T-helper 17 cell (primary cell): ENCODE measurements at regions not wholly inside any gene's neighbourhood (a gene's known extent, or its start where the extent isn't known, plus 50 kb on each side); places are given as distances from the start of the nearest gene placed in this dataset.

ENCODE experiments used
- ATAC-seq: fragments of 150-1000 bp; cut with Tn5 transposase; 2 replicates; pipeline ENCODE4 v1.10.0; 2021; ENCODE audit warnings: mild to moderate bottlenecking, moderate library complexity
- DNase-seq, 3 donors: peaks; one replicate each; pipeline versions ENCODE4 v3.0.0 to v3.0.0-alpha.2; 2020 to 2021
- H3K9me3 ChIP-seq: one replicate; pipeline ENCODE4 v1.7.0; 2013; ENCODE audit warnings: low read length, mild to moderate bottlenecking; ENCODE audit not compliant: control insufficient read depth, poor library complexity, severe bottlenecking
- H3K27ac Mint-ChIP-seq: one replicate; pipeline ENCODE4 v1.8.0; 2022; ENCODE audit warnings: mild to moderate bottlenecking, moderate library complexity, mixed read lengths
- H3K27me3 Mint-ChIP-seq: one replicate; pipeline ENCODE4 v1.8.0; 2022; ENCODE audit warnings: mixed read lengths
- H3K36me3 Mint-ChIP-seq: one replicate; pipeline ENCODE4 v1.8.0; 2022; ENCODE audit warnings: low read depth, mixed read lengths
- H3K4me1 Mint-ChIP-seq: one replicate; pipeline ENCODE4 v1.8.0; 2022; ENCODE audit warnings: mild to moderate bottlenecking, mixed read lengths
- H3K4me3 Mint-ChIP-seq: one replicate; pipeline ENCODE4 v1.8.0; 2022; ENCODE audit warnings: mild to moderate bottlenecking, moderate library complexity, mixed read lengths

DNA sequence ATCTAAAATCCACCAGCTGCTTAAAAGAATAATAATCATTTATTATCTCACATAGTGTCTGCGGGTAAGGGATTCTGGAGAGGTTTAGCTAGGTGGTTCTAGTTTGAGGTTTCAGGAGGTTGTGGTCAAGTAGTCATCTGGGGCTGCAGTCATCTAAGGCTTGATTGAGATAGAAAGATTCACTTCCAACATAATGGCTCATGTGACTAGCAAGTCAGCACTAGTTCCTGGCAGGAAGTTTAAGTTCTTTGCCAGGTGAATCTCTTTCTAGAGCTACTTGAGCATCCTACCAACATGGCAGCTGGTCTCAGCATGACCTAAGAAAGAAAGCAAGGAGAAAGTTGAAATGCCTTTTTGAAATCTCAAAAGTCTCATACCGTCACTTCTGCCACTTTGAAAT, 128.8 kb downstream of the EDN1 start:
- DNase-seq (no peak), ATAC-seq (no peak)
- H3K27ac Mint-ChIP-seq: no peak overlapping the region
- H3K27me3 Mint-ChIP-seq: peaks cover 19% of the 10 kb centered on the region
- H3K36me3 Mint-ChIP-seq: no peaks in the 10 kb centered on the region
- H3K9me3 ChIP-seq: no peaks in the 10 kb centered on the region
- no peak overlapping the region for H3K4me3 Mint-ChIP-seq
- no peaks in the 10 kb centered on the region for H3K4me1 Mint-ChIP-seq

- H3K9me3 ChIP-seq: no peaks in the 10 kb centered on the region
- H3K27me3 Mint-ChIP-seq: peaks cover 19% of the 10 kb centered on the region
- H3K4me1 Mint-ChIP-seq: no peaks in the 10 kb centered on the region
- H3K4me3 Mint-ChIP-seq: no peak overlapping the region
- ATAC-seq (no peak), DNase-seq (no peak)
- no peak overlapping the region for H3K27ac Mint-ChIP-seq
- H3K36me3 Mint-ChIP-seq: no peaks in the 10 kb centered on the region
These were observed 129.6 kb downstream of the EDN1 start for GRCh38 chr6:12419631-12420272.

DNA sequence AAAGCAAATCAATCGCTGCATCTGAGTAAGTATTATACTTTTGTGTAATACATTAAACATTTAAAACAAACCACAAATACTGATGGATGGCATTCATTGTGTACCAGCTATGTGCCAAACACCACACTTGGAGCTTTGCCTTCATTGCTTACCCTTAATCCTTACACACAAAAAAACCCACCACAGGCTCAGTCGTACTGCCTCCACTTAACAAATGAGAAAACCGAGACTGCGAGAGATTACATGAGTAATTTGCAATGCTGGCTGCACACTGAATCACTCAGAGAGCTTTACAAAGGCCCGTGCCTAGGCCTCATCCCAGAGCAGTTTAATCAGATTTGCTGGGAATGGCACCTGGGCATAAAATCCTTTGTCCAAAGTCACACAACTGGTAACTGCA, 130.5 kb downstream of the EDN1 start:
- no peaks in the 10 kb centered on the region for H3K9me3 ChIP-seq
- Mint-ChIP-seq H3K4me3 (no peak overlapping the region), H3K27ac (no peak overlapping the region), H3K27me3 (peaks cover 19% of the 10 kb centered on the region), H3K36me3 (no peaks in the 10 kb centered on the region), H3K4me1 (no peaks in the 10 kb centered on the region)
- DNase-seq: no peak
- no peak for ATAC-seq

- DNase-seq: no peak
- no peak overlapping the region for H3K4me3 Mint-ChIP-seq
- no peaks in the 10 kb centered on the region for H3K36me3 Mint-ChIP-seq
- H3K4me1 Mint-ChIP-seq: no peaks in the 10 kb centered on the region
- H3K27me3 Mint-ChIP-seq: peaks cover 24% of the 10 kb centered on the region
- ATAC-seq: no peak
- no peak overlapping the region for H3K27ac Mint-ChIP-seq
- no peaks in the 10 kb centered on the region for H3K9me3 ChIP-seq
These were observed 131.4 kb downstream of the EDN1 start for GRCh38 chr6:12421596-12421995.

DNA sequence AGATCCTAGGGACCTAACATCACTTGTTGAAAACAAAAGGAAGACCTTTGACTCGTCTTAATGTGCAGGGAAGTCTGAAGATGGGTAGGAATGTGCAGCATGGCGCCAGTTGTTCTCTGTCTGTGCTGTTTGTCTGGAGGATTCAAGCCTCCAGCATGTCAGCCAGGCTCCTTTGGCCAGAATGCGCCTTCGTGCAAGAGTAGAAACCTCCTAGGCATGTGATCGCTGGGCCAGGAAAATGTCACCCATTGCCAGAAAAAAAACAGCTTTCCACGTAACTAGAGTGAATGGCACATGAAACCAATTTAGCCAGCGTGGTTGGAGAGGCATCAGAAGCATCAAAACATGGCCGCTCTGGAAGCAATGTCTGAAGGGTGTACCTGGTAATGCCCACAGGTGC, 132.7 kb downstream of the EDN1 start:
- peaks cover 27% of the 10 kb centered on the region for H3K27me3 Mint-ChIP-seq
- no peak overlapping the region for H3K4me3 Mint-ChIP-seq
- ATAC-seq: no peak
- no peak for DNase-seq
- H3K36me3 Mint-ChIP-seq: no peaks in the 10 kb centered on the region
- no peaks in the 10 kb centered on the region for H3K9me3 ChIP-seq
- no peaks in the 10 kb centered on the region for H3K4me1 Mint-ChIP-seq
- no peak overlapping the region for H3K27ac Mint-ChIP-seq

GRCh38 chr6:12423832-12424231, 133.7 kb downstream of the EDN1 start:
- ATAC-seq: no peak
- H3K9me3 ChIP-seq: no peaks in the 10 kb centered on the region
- Mint-ChIP-seq H3K27ac (no peak overlapping the region), H3K4me3 (no peak overlapping the region), H3K36me3 (no peaks in the 10 kb centered on the region), H3K27me3 (peaks cover 27% of the 10 kb centered on the region), H3K4me1 (no peaks in the 10 kb centered on the region)
- no peak for DNase-seq

GRCh38 chr6:12426121-12426520, 136.0 kb downstream of the EDN1 start:
- no peak for DNase-seq
- Mint-ChIP-seq H3K4me3 (no peak overlapping the region), H3K4me1 (no peaks in the 10 kb centered on the region), H3K27me3 (peaks cover 24% of the 10 kb centered on the region), H3K36me3 (no peaks in the 10 kb centered on the region), H3K27ac (no peak overlapping the region)
- no peaks in the 10 kb centered on the region for H3K9me3 ChIP-seq
- ATAC-seq: no peak

DNA sequence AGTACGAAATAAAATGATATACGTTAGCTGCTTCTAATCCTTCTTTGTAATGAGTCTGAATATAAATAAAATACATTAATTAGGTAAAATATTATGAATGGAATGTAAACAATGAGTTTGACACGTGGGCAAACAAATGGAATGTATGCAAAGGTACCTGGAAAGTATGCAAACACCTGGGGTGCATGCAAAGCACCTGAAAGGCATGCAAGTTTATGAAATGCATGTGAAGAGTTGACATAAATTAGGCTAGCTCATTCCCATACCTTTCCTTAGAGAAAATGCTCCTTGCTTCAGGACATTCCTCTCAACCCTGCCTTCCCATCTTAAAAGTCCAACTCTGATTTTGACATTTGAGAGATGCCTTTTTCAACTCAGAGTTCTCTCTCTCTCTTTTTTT, 140.9 kb downstream of the EDN1 start:
- no peaks in the 10 kb centered on the region for H3K9me3 ChIP-seq
- no peak for ATAC-seq
- no peak overlapping the region for H3K4me3 Mint-ChIP-seq
- no peaks in the 10 kb centered on the region for H3K36me3 Mint-ChIP-seq
- H3K4me1 Mint-ChIP-seq: no peaks in the 10 kb centered on the region
- no peak for DNase-seq
- H3K27me3 Mint-ChIP-seq: peaks cover 16% of the 10 kb centered on the region
- H3K27ac Mint-ChIP-seq: no peak overlapping the region

DNA sequence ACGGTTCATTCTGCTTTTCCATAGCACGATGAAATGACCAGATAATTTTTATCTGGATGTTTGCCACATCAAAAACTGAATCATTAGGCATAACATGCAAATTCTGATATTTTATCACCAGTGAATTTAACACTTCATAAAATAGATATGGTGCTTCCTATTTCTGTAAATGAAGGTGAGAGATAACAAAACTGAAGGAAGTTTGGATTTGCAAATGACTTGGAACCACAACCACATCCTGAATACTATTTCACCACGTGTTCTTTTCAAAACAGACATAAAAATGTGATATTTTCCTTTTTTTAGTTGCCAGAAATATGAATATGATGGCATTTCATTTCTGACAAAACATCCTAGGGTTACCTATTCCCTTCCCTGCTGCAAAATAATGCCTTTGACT, 146.1 kb downstream of the EDN1 start:
- DNase-seq (no peak), ATAC-seq (no peak)
- no peaks in the 10 kb centered on the region for H3K4me1 Mint-ChIP-seq
- H3K9me3 ChIP-seq: no peaks in the 10 kb centered on the region
- no peak overlapping the region for H3K27ac Mint-ChIP-seq
- H3K36me3 Mint-ChIP-seq: no peaks in the 10 kb centered on the region
- no peaks in the 10 kb centered on the region for H3K27me3 Mint-ChIP-seq
- H3K4me3 Mint-ChIP-seq: no peak overlapping the region

GRCh38 chr6:12436683-12437082, 146.5 kb downstream of the EDN1 start:
- H3K4me3 Mint-ChIP-seq: no peak overlapping the region
- no peaks in the 10 kb centered on the region for H3K9me3 ChIP-seq
- H3K4me1 Mint-ChIP-seq: no peaks in the 10 kb centered on the region
- no peaks in the 10 kb centered on the region for H3K27me3 Mint-ChIP-seq
- ATAC-seq: no peak
- H3K36me3 Mint-ChIP-seq: no peaks in the 10 kb centered on the region
- no peak for DNase-seq
- H3K27ac Mint-ChIP-seq: no peak overlapping the region

- DNase-seq (no peak), ATAC-seq (no peak)
- no peaks in the 10 kb centered on the region for H3K9me3 ChIP-seq
- Mint-ChIP-seq H3K27me3 (peaks cover 6% of the 10 kb centered on the region), H3K4me3 (no peak overlapping the region), H3K27ac (no peak overlapping the region), H3K4me1 (no peaks in the 10 kb centered on the region), H3K36me3 (no peaks in the 10 kb centered on the region)
These were observed 149.1 kb downstream of the EDN1 start for GRCh38 chr6:12439296-12439695.

- Mint-ChIP-seq H3K27me3 (peaks cover 7% of the 10 kb centered on the region), H3K27ac (no peak overlapping the region), H3K4me3 (no peak overlapping the region), H3K36me3 (no peaks in the 10 kb centered on the region), H3K4me1 (no peaks in the 10 kb centered on the region)
- no peaks in the 10 kb centered on the region for H3K9me3 ChIP-seq
- ATAC-seq (no peak), DNase-seq (no peak)
These were observed 150.8 kb downstream of the EDN1 start for GRCh38 chr6:12440981-12441380.

- H3K27ac Mint-ChIP-seq: no peak overlapping the region
These were observed 152.3 kb downstream of the EDN1 start for GRCh38 chr6:12442455-12442854.

DNA sequence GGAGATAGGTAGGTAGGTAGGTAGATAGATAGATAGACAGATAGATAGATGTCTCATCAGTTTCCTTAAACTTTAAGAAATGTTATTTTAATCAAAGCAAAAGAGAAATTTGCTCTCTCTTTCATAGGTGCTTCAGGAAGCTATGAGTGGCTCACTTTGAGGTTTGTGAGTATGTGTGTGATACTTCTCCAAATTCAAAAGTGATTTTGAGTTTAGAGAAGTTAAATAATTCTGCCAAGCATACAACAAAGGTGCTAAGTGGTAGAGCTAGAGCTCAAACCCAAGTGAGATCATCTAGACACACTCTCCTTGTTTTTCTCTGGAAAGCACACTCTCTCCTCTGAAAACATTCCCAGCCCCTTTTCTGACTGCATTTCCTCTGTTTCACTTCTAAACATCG, 156.2 kb downstream of the EDN1 start:
- Mint-ChIP-seq H3K4me3 (no peak overlapping the region), H3K4me1 (no peaks in the 10 kb centered on the region), H3K36me3 (no peaks in the 10 kb centered on the region), H3K27me3 (peaks cover 19% of the 10 kb centered on the region), H3K27ac (no peak overlapping the region)
- DNase-seq (no peak), ATAC-seq (no peak)
- no peaks in the 10 kb centered on the region for H3K9me3 ChIP-seq

More at GRCh38 chr6:12442455-12442854, 152.3 kb downstream of the EDN1 start:
- Mint-ChIP-seq H3K4me1 (no peaks in the 10 kb centered on the region), H3K27me3 (peaks cover 17% of the 10 kb centered on the region), H3K4me3 (no peak overlapping the region), H3K36me3 (no peaks in the 10 kb centered on the region)
- ATAC-seq (no peak), DNase-seq (no peak)
- H3K9me3 ChIP-seq: no peaks in the 10 kb centered on the region
